IMR-90 (cell line): ENCODE measurements at regions not wholly inside any gene's neighbourhood (a gene's known extent, or its start where the extent isn't known, plus 50 kb on each side); places are given as distances from the start of the nearest gene placed in this dataset.

ENCODE experiments used
- ATAC-seq: fragments of 200-7000 bp; cut with Tn5 transposase; 2 replicates; pipeline ENCODE4 v1.9.1; 2020; ENCODE audit warnings: low read depth, mild to moderate bottlenecking, moderate library complexity
- BruUV-seq: library from RNA; stranded (reverse); fragments of 400-500 nt; replicated peaks from 2 replicates; lab custom pipeline; 2021; lab: Mats Ljungman, UMichigan
- CTCF ChIA-PET: fragments of 300-600 bp; formaldehyde crosslinking; extraction: SDS; loops from one replicate; lab custom pipeline; 2021; ENCODE audit warnings: antibody characterized with exemption; lab: Yijun Ruan, JAX
- POLR2A ChIA-PET: fragments of 300-600 bp; sonication (Branson Sonifier 250); formaldehyde crosslinking; loops from one replicate; lab custom pipeline; 2022; ENCODE audit warnings: antibody characterized with exemption; ENCODE audit not compliant: unreplicated experiment; lab: Charles Lee
- DNase-seq: peaks from one replicate; pipeline ENCODE4 v3.0.0; 2013
- H2AFZ ChIP-seq: replicated peaks from 2 replicates; pipeline ENCODE3; 2013; ENCODE audit warnings: low read length, mild to moderate bottlenecking; ENCODE audit not compliant: poor library complexity
- H2AK5ac ChIP-seq: 2 replicates; pipeline ENCODE4 v1.6.1; 2013; ENCODE audit warnings: low read depth, low read length, inconsistent platforms
- H2AK9ac ChIP-seq: replicated peaks from 2 replicates; pipeline ENCODE3; 2013; ENCODE audit warnings: mild to moderate bottlenecking, low read depth, low read length, moderate library complexity; ENCODE audit not compliant: poor library complexity
- H2BK120ac ChIP-seq: 2 replicates; pipeline ENCODE4 v1.6.1; 2013; ENCODE audit warnings: low read depth, low read length, inconsistent platforms
- H2BK15ac ChIP-seq: 3 replicates; pipeline ENCODE4 v1.6.1; 2013; ENCODE audit warnings: low read depth, low read length, inconsistent platforms
- H2BK20ac ChIP-seq: 2 replicates; pipeline ENCODE4 v1.6.1; 2013; ENCODE audit warnings: low read depth, mild to moderate bottlenecking, inconsistent platforms, low read length, moderate library complexity
- H2BK5ac ChIP-seq: 2 replicates; pipeline ENCODE4 v1.6.1; 2013; ENCODE audit warnings: mild to moderate bottlenecking, low read depth, low read length, inconsistent platforms; ENCODE audit not compliant: poor library complexity, severe bottlenecking
- H3K14ac ChIP-seq: replicated peaks from 2 replicates; pipeline ENCODE4 v1.6.1; 2013; ENCODE audit warnings: low read depth, low read length, inconsistent platforms
- H3K18ac ChIP-seq: 2 replicates; pipeline ENCODE4 v1.6.1; 2013; ENCODE audit warnings: low read depth, low read length, control low read depth
- H3K23ac ChIP-seq: 2 replicates; pipeline ENCODE4 v1.6.1; 2013; ENCODE audit warnings: low read depth, low read length, inconsistent platforms
- H3K27ac ChIP-seq: 2 replicates; pipeline ENCODE4 v1.5.1; 2013; ENCODE audit warnings: mild to moderate bottlenecking, control low read depth, low read length; ENCODE audit not compliant: insufficient read depth
- H3K27me3 ChIP-seq: 2 replicates; pipeline ENCODE4 v1.6.1; 2013; ENCODE audit warnings: low read length; ENCODE audit not compliant: control insufficient read depth, insufficient read depth
- H3K36me3 ChIP-seq: 2 replicates; pipeline ENCODE4 v1.6.1; 2013; ENCODE audit warnings: low read length, mixed read lengths; ENCODE audit not compliant: control insufficient read depth, insufficient read depth
- H3K4ac ChIP-seq: 2 replicates; pipeline ENCODE4 v1.6.1; 2013; ENCODE audit warnings: low read depth, low read length, inconsistent platforms
- H3K4me1 ChIP-seq: 2 replicates; pipeline ENCODE4 v1.6.1; 2013; ENCODE audit warnings: low read length, mixed read lengths; ENCODE audit not compliant: control insufficient read depth, insufficient read depth
- H3K4me2 ChIP-seq: 2 replicates; pipeline ENCODE4 v1.6.1; 2013; ENCODE audit warnings: low read depth, mild to moderate bottlenecking, control low read depth, low read length, moderate library complexity
- H3K4me3 ChIP-seq: 2 replicates; pipeline ENCODE4 v1.5.1; 2013; ENCODE audit warnings: low read depth, mild to moderate bottlenecking, control low read depth, low read length, moderate library complexity; ENCODE audit not compliant: insufficient read depth
- H3K56ac ChIP-seq: 2 replicates; pipeline ENCODE4 v1.6.1; 2013; ENCODE audit warnings: low read length, inconsistent platforms; ENCODE audit not compliant: insufficient read depth; ENCODE audit errors: extremely low read depth
- H3K79me1 ChIP-seq, 2 experiments: 2 replicates each; pipeline ENCODE4 v1.6.1; 2013; ENCODE audit warnings: low read length in 2 of 2, inconsistent platforms in 1 of 2, low read depth in 1 of 2
- H3K9ac ChIP-seq: 2 replicates; pipeline ENCODE4 v1.6.1; 2013; ENCODE audit warnings: low read depth, low read length, control low read depth
- H3K9me1 ChIP-seq: 2 replicates; pipeline ENCODE4 v1.6.1; 2013; ENCODE audit warnings: low read length, inconsistent platforms; ENCODE audit not compliant: insufficient read depth
- H3K9me3 ChIP-seq: 2 replicates; pipeline ENCODE4 v1.6.1; 2013; ENCODE audit warnings: low read length; ENCODE audit not compliant: control insufficient read depth, insufficient read depth
- H4K20me1 ChIP-seq: 2 replicates; pipeline ENCODE4 v1.6.1; 2013; ENCODE audit warnings: low read length, inconsistent platforms; ENCODE audit not compliant: insufficient read depth
- H4K5ac ChIP-seq: 2 replicates; pipeline ENCODE4 v1.6.1; 2013; ENCODE audit warnings: mild to moderate bottlenecking, low read depth, low read length, control low read depth
- H4K8ac ChIP-seq, 2 experiments: 2 replicates each; pipeline ENCODE4 v1.6.1; 2013; ENCODE audit warnings: low read depth in 2 of 2, low read length in 2 of 2, control low read depth in 1 of 2, inconsistent platforms in 1 of 2
- H4K91ac ChIP-seq: 2 replicates; pipeline ENCODE4 v1.6.1; 2013; ENCODE audit warnings: low read depth, low read length, inconsistent platforms; ENCODE audit not compliant: insufficient read depth
- BHLHE40 ChIP-seq: fragments of 150-350 bp; IDR thresholded peaks from 2 replicates; pipeline ENCODE4 v1.6.1; 2016; ENCODE audit warnings: mild to moderate bottlenecking, low read depth, low read length
- CEBPB ChIP-seq: IDR thresholded peaks from 2 replicates; pipeline ENCODE4 v1.6.1; 2012; ENCODE audit warnings: low read depth, low read length, improper control_type of control experiment
- CHD1 ChIP-seq: IDR thresholded peaks from 2 replicates; pipeline ENCODE4 v1.6.1; 2012; ENCODE audit warnings: low read depth, low read length, improper control_type of control experiment
- CTCF ChIP-seq: conservative IDR thresholded peaks from 2 replicates; pipeline ENCODE4 v1.5.1; 2012; ENCODE audit warnings: mild to moderate bottlenecking, low read depth, low read length, improper control_type of control experiment
- ELK1 ChIP-seq: fragments of 150-350 bp; IDR thresholded peaks from 2 replicates; pipeline ENCODE4 v1.6.1; 2016; ENCODE audit warnings: low read depth, mild to moderate bottlenecking, low read length, moderate library complexity, borderline replicate concordance
- FOS ChIP-seq: fragments of 150-350 bp; IDR thresholded peaks from 2 replicates; pipeline ENCODE4 v1.6.1; 2016; ENCODE audit warnings: low read depth, low read length
- MAFK ChIP-seq: IDR thresholded peaks from 2 replicates; pipeline ENCODE4 v1.6.1; 2012; ENCODE audit warnings: low read depth, low read length, improper control_type of control experiment
- MAZ ChIP-seq: IDR thresholded peaks from 2 replicates; pipeline ENCODE4 v1.6.1; 2012; ENCODE audit warnings: low read depth, mild to moderate bottlenecking, low read length, improper control_type of control experiment, moderate library complexity, borderline replicate concordance
- MXI1 ChIP-seq: IDR thresholded peaks from 2 replicates; pipeline ENCODE4 v1.6.1; 2012; ENCODE audit warnings: low read depth, mild to moderate bottlenecking, low read length, moderate library complexity, borderline replicate concordance
- NFE2L2 ChIP-seq: fragments of 150-350 bp; IDR thresholded peaks from 2 replicates; pipeline ENCODE4 v1.6.1; 2016; ENCODE audit warnings: low read depth, mild to moderate bottlenecking, low read length
- POLR2A ChIP-seq: IDR thresholded peaks from 2 replicates; pipeline ENCODE4 v1.6.1; 2012; ENCODE audit warnings: mild to moderate bottlenecking, low read depth, low read length
- RAD21 ChIP-seq: IDR thresholded peaks from 2 replicates; pipeline ENCODE4 v1.6.1; 2012; ENCODE audit warnings: low read length, improper control_type of control experiment
- RCOR1 ChIP-seq: IDR thresholded peaks from 2 replicates; pipeline ENCODE4 v1.6.1; 2012; ENCODE audit warnings: mild to moderate bottlenecking, low read length, improper control_type of control experiment; ENCODE audit not compliant: insufficient replicate concordance
- RFX5 ChIP-seq: IDR thresholded peaks from 2 replicates; pipeline ENCODE4 v1.8.0; 2012; ENCODE audit warnings: low read depth, mild to moderate bottlenecking, low read length, moderate library complexity
- SMC3 ChIP-seq: fragments of 150-350 bp; IDR thresholded peaks from 2 replicates; pipeline ENCODE4 v1.6.1; 2016; ENCODE audit warnings: low read depth, mild to moderate bottlenecking, antibody characterized with exemption, low read length, moderate library complexity
- USF2 ChIP-seq: fragments of 150-350 bp; IDR thresholded peaks from 2 replicates; pipeline ENCODE4 v1.6.1; 2017; ENCODE audit warnings: mild to moderate bottlenecking, antibody characterized with exemption, low read length, low read depth
- WGBS, 2 experiments: methylation state at CpG; one replicate each; pipeline versions ENCODE4 v1.1.5 to v1.1.7; 2013; ENCODE audit warnings: missing lambda C conversion rate in 2 of 2; ENCODE audit not compliant: insufficient read length in 1 of 2; ENCODE audit errors: extremely low coverage in 2 of 2; 5-methylcytosine and 5-hydroxymethylcytosine counted together
- dilution Hi-C: fragments of 300-500 bp; cut with HindIII; formaldehyde crosslinking; loops from one replicate; pipeline ENCODE4 v1.14.3; 2018; ENCODE audit warnings: low sequenced_read_pairs; ENCODE audit not compliant: unreplicated experiment
- in situ Hi-C: fragments of 300-500 bp; cut with MboI; formaldehyde crosslinking; loops from 3 replicates; pipeline ENCODE4 v1.14.3; 2019; ENCODE audit warnings: low sequenced_read_pairs, inconsistent platforms, mixed read lengths
- intact Hi-C: fragments of 100-400 bp; cut with micrococcal nuclease; formaldehyde crosslinking; loops from 2 replicates; pipeline ENCODE4 v1.10.0; 2022

GRCh38 chr6:113779656-113780055 is 77.5 kb upstream of the MARCKS start:
- CTCF ChIA-PET = no interaction called here
- WGBS, 2 experiments = no CpG with 5 or more reads among the region's 2 CpGs
- dilution Hi-C loops = no loop called here
- Histone ChIP-seq H3K4me1 (peaks cover 4% of the 10 kb centered on the region), H2BK5ac (no peak overlapping the region), H3K14ac (no peak overlapping the region), H3K27me3 (no peaks in the 10 kb centered on the region), H3K9ac (no peak overlapping the region), H4K5ac (no peak overlapping the region), H3K9me3 (no peaks in the 10 kb centered on the region), H2BK20ac (no peak overlapping the region), H3K79me1 (no peaks in the 10 kb centered on the region), H3K36me3 (no peaks in the 10 kb centered on the region), H3K18ac (no peak overlapping the region), H3K27ac (no peak overlapping the region), H4K8ac (no peak overlapping the region), H2BK15ac (no peak overlapping the region), H3K4me2 (no peak overlapping the region), H4K20me1 (no peaks in the 10 kb centered on the region), H4K91ac (no peak overlapping the region), H3K9me1 (no peaks in the 10 kb centered on the region), H2AFZ (no peak overlapping the region), H2AK9ac (no peak overlapping the region), H3K56ac (no peak overlapping the region), H2AK5ac (no peak overlapping the region), H3K23ac (no peak overlapping the region), H3K4ac (no peak overlapping the region), H2BK120ac (no peak overlapping the region), H3K4me3 (no peak overlapping the region)
- no TSS peak for BruUV-seq
- DNase-seq (no peak), ATAC-seq (no peak)
- in situ Hi-C loops = no loop called here
- POLR2A ChIA-PET = no interaction called here
- intact Hi-C loops = no loop called here
- TF ChIP-seq CHD1 = no peak
- no peak for TF ChIP-seq SMC3
- TF ChIP-seq USF2 = no peak
- no peak for TF ChIP-seq ELK1
- no peak for TF ChIP-seq RAD21
- no peak for TF ChIP-seq RCOR1
- no peak for TF ChIP-seq BHLHE40
- TF ChIP-seq CEBPB = no peak
- TF ChIP-seq POLR2A = no peak
- no peak for TF ChIP-seq MAZ
- no peak for TF ChIP-seq CTCF
- no peak for TF ChIP-seq NFE2L2
- no peak for TF ChIP-seq FOS
- TF ChIP-seq RFX5 = no peak
- TF ChIP-seq MXI1 = no peak
- TF ChIP-seq MAFK = no peak
